ENCODE measurements at regions not wholly inside any gene's neighbourhood (a gene's known extent, or its start where the extent isn't known, plus 50 kb on each side); places are given as distances from the start of the nearest gene placed in this dataset.

GRCh38 chr2:136407952-136408318 is 290.0 kb upstream of the CXCR4 start:
- TF ChIP-seq CTCF (IDR thresholded peaks at IDR 0.05 in 4 of 5, conservative IDR thresholded peaks at IDR 0.05 in 1 of 5) = no peak
- no peak for TF ChIP-seq POLR2A (IDR thresholded peaks at IDR 0.05)
